ENCODE measurements at regions not wholly inside any gene's neighbourhood (a gene's known extent, or its start where the extent isn't known, plus 50 kb on each side); places are given as distances from the start of the nearest gene placed in this dataset.
"Not testable (repeated sequence)": the region's sequence is repeated elsewhere in the genome, so short reads cannot be mapped to it uniquely, and the experiment has no call there.

- H3K27me3 ChIP-seq (ENCODE audit: control insufficient read depth in 2 of 2, insufficient read depth in 2 of 2, low read length in 2 of 2); H3K27ac ChIP-seq (ENCODE audit: low read depth, low read length); H3K4me1 Mint-ChIP-seq; intact Hi-C loops (cut with micrococcal nuclease); H3K4me1 ChIP-seq (ENCODE audit: control insufficient read depth in 2 of 2, insufficient read depth in 2 of 2, low read length in 2 of 2); H3K36me3 ChIP-seq (ENCODE audit: control insufficient read depth in 2 of 3, insufficient read depth in 3 of 3, low read length in 3 of 3); H3K9me3 ChIP-seq (ENCODE audit: control insufficient read depth in 2 of 3, low read length in 3 of 3); H3K4me3 Mint-ChIP-seq; H3K27ac Mint-ChIP-seq; H3K36me3 Mint-ChIP-seq; H3K27me3 Mint-ChIP-seq; CTCF ChIA-PET; H3K4me3 ChIP-seq (ENCODE audit: low read length); DNase-seq; POLR2A ChIA-PET; ATAC-seq: not testable (repeated sequence)
- H3K9me3 Mint-ChIP-seq, result peaks cover 0 to 23% (median under 1%) of the 10 kb centered on the region in 11 donors
Measured at GRCh38 chr3:109877616-109878015, 540.3 kb upstream of the DPPA4 start.

GRCh38 chr3:109882144-109882543, 544.8 kb upstream of the DPPA4 start:
- no peak for DNase-seq
- Histone ChIP-seq H3K4me1 (ENCODE audit: control insufficient read depth in 2 of 2, insufficient read depth in 2 of 2, low read length in 2 of 2) (no peaks in the 10 kb centered on the region), H3K27me3 (ENCODE audit: control insufficient read depth in 2 of 2, insufficient read depth in 2 of 2, low read length in 2 of 2) (no peaks in the 10 kb centered on the region), H3K36me3 (ENCODE audit: control insufficient read depth in 2 of 3, insufficient read depth in 3 of 3, low read length in 3 of 3) (no peaks in the 10 kb centered on the region), H3K9me3 (ENCODE audit: control insufficient read depth in 2 of 3, low read length in 3 of 3) (no peaks in the 10 kb centered on the region), H3K27ac (ENCODE audit: low read depth, low read length) (no peak overlapping the region), H3K4me3 (ENCODE audit: low read length) (no peak overlapping the region)
- H3K27ac Mint-ChIP-seq, result no peak overlapping the region
- no peak for ATAC-seq
- H3K4me1 Mint-ChIP-seq, result no peaks in the 10 kb centered on the region
- H3K27me3 Mint-ChIP-seq, result no peaks in the 10 kb centered on the region
- ChIA-PET CTCF (no interaction called here), POLR2A (no interaction called here)
- H3K9me3 Mint-ChIP-seq, result peaks cover 0 to 17% (median 5%) of the 10 kb centered on the region in 11 donors
- intact Hi-C loops (cut with micrococcal nuclease), result no loop called here
- H3K36me3 Mint-ChIP-seq, result peaks cover 0 to 9% (median 0%) of the 10 kb centered on the region in 5 donors
- no peak overlapping the region for H3K4me3 Mint-ChIP-seq

- Histone ChIP-seq H3K4me3 (ENCODE audit: low read length) (no peak overlapping the region), H3K9me3 (ENCODE audit: control insufficient read depth in 2 of 3, low read length in 3 of 3) (no peaks in the 10 kb centered on the region), H3K27me3 (ENCODE audit: control insufficient read depth in 2 of 2, insufficient read depth in 2 of 2, low read length in 2 of 2) (no peaks in the 10 kb centered on the region), H3K36me3 (ENCODE audit: control insufficient read depth in 2 of 3, insufficient read depth in 3 of 3, low read length in 3 of 3) (no peaks in the 10 kb centered on the region), H3K4me1 (ENCODE audit: control insufficient read depth in 2 of 2, insufficient read depth in 2 of 2, low read length in 2 of 2) (no peaks in the 10 kb centered on the region), H3K27ac (ENCODE audit: low read depth, low read length) (no peak overlapping the region)
- Mint-ChIP-seq H3K4me1 (no peaks in the 10 kb centered on the region), H3K9me3 (peaks cover 0 to 10% (median 3%) of the 10 kb centered on the region in 11 donors), H3K4me3 (no peak overlapping the region), H3K36me3 (peaks cover 0 to 7% (median 0%) of the 10 kb centered on the region in 5 donors), H3K27ac (no peak overlapping the region), H3K27me3 (no peaks in the 10 kb centered on the region)
- ChIA-PET CTCF (no interaction called here), POLR2A (no interaction called here)
- DNase-seq (no peak), ATAC-seq (no peak)
- intact Hi-C loops (cut with micrococcal nuclease), result no loop called here
Measured at GRCh38 chr3:109887293-109887692, 549.9 kb upstream of the DPPA4 start.

- no peak overlapping the region for H3K4me3 ChIP-seq (ENCODE audit: low read length)
- no peaks in the 10 kb centered on the region for H3K4me1 Mint-ChIP-seq
- ChIA-PET POLR2A (interaction anchor here (1.0 kb wide), 1 partner anchor 33 kb away, joined by 3 read pairs; no protein-coding TSS in a partner anchor), CTCF (no interaction called here)
- peaks cover 0 to 12% (median 2%) of the 10 kb centered on the region in 11 donors for H3K9me3 Mint-ChIP-seq
- DNase-seq (no peak), ATAC-seq (no peak)
- no peak overlapping the region for H3K27ac ChIP-seq (ENCODE audit: low read depth, low read length)
- H3K9me3 ChIP-seq (ENCODE audit: control insufficient read depth in 2 of 3, low read length in 3 of 3), result no peaks in the 10 kb centered on the region
- H3K4me3 Mint-ChIP-seq, result no peak overlapping the region
- H3K36me3 ChIP-seq (ENCODE audit: control insufficient read depth in 2 of 3, insufficient read depth in 3 of 3, low read length in 3 of 3), result no peaks in the 10 kb centered on the region
- intact Hi-C loops (cut with micrococcal nuclease), result no loop called here
- H3K36me3 Mint-ChIP-seq, result peaks cover 0 to 7% (median 0%) of the 10 kb centered on the region in 5 donors
- H3K27me3 Mint-ChIP-seq, result no peaks in the 10 kb centered on the region
- H3K4me1 ChIP-seq (ENCODE audit: control insufficient read depth in 2 of 2, insufficient read depth in 2 of 2, low read length in 2 of 2), result no peaks in the 10 kb centered on the region
- H3K27me3 ChIP-seq (ENCODE audit: control insufficient read depth in 2 of 2, insufficient read depth in 2 of 2, low read length in 2 of 2), result no peaks in the 10 kb centered on the region
- no peak overlapping the region for H3K27ac Mint-ChIP-seq
Measured at GRCh38 chr3:109888026-109888425, 550.7 kb upstream of the DPPA4 start.

GRCh38 chr3:109897734-109898133, 560.4 kb upstream of the DPPA4 start:
- Mint-ChIP-seq H3K4me3 (no peak overlapping the region), H3K27ac (no peak overlapping the region), H3K27me3 (no peaks in the 10 kb centered on the region), H3K36me3 (no peaks in the 10 kb centered on the region), H3K9me3 (peaks cover 0 to 4% (median 0%) of the 10 kb centered on the region in 11 donors), H3K4me1 (peaks cover 6 to 24% (median 21%) of the 10 kb centered on the region in 7 donors)
- intact Hi-C loops (cut with micrococcal nuclease), result no loop called here
- ATAC-seq, result no peak
- H3K4me3 ChIP-seq (ENCODE audit: low read length), result no peak overlapping the region
- POLR2A ChIA-PET, result no interaction called here
- no peaks in the 10 kb centered on the region for H3K27me3 ChIP-seq (ENCODE audit: control insufficient read depth in 2 of 2, insufficient read depth in 2 of 2, low read length in 2 of 2)
- CTCF ChIA-PET, result no interaction called here
- no peak overlapping the region for H3K27ac ChIP-seq (ENCODE audit: low read depth, low read length)
- H3K36me3 ChIP-seq (ENCODE audit: control insufficient read depth in 2 of 3, insufficient read depth in 3 of 3, low read length in 3 of 3), result no peaks in the 10 kb centered on the region
- peaks cover 6 to 9% of the 10 kb centered on the region in 2 donors for H3K4me1 ChIP-seq (ENCODE audit: control insufficient read depth in 2 of 2, insufficient read depth in 2 of 2, low read length in 2 of 2)
- DNase-seq, result no peak
- no peaks in the 10 kb centered on the region for H3K9me3 ChIP-seq (ENCODE audit: control insufficient read depth in 2 of 3, low read length in 3 of 3)

- Histone ChIP-seq H3K9me3 (ENCODE audit: control insufficient read depth in 2 of 3, low read length in 3 of 3) (no peaks in the 10 kb centered on the region), H3K27me3 (ENCODE audit: control insufficient read depth in 2 of 2, insufficient read depth in 2 of 2, low read length in 2 of 2) (no peaks in the 10 kb centered on the region), H3K27ac (ENCODE audit: low read depth, low read length) (no peak overlapping the region), H3K4me1 (ENCODE audit: control insufficient read depth in 2 of 2, insufficient read depth in 2 of 2, low read length in 2 of 2) (peaks cover 6 to 9% of the 10 kb centered on the region in 2 donors), H3K4me3 (ENCODE audit: low read length) (no peak overlapping the region), H3K36me3 (ENCODE audit: control insufficient read depth in 2 of 3, insufficient read depth in 3 of 3, low read length in 3 of 3) (no peaks in the 10 kb centered on the region)
- ChIA-PET CTCF (no interaction called here), POLR2A (no interaction called here)
- intact Hi-C loops (cut with micrococcal nuclease), result no loop called here
- DNase-seq (no peak), ATAC-seq (no peak)
- peak overlapping the region in 4 of 9 donors; percentile 4 to 17 (median 11) for H3K27ac Mint-ChIP-seq
- peak overlapping the region in 5 of 10 donors; percentile 21 to 40 (median 28) for H3K4me3 Mint-ChIP-seq
- peaks cover 6 to 24% (median 21%) of the 10 kb centered on the region in 7 donors for H3K4me1 Mint-ChIP-seq
- no peaks in the 10 kb centered on the region for H3K36me3 Mint-ChIP-seq
- H3K27me3 Mint-ChIP-seq, result no peaks in the 10 kb centered on the region
- peaks cover 0 to 4% (median 0%) of the 10 kb centered on the region in 11 donors for H3K9me3 Mint-ChIP-seq
Measured at GRCh38 chr3:109899925-109900324, 562.6 kb upstream of the DPPA4 start.

GRCh38 chr3:109900783-109901182, 563.4 kb upstream of the DPPA4 start:
- ChIA-PET POLR2A (interaction anchor here (0.6 kb wide), 1 partner anchor 78 kb away, joined by 3 read pairs; no protein-coding TSS in a partner anchor), CTCF (no interaction called here)
- intact Hi-C loops (cut with micrococcal nuclease), result no loop called here
- Mint-ChIP-seq H3K27ac (peak overlapping the region in 5 of 9 donors; percentile 4 to 17 (median 15)), H3K4me3 (peak overlapping the region in 4 of 10 donors; percentile 10 to 40 (median 26)), H3K36me3 (no peaks in the 10 kb centered on the region), H3K4me1 (peaks cover 6 to 24% (median 21%) of the 10 kb centered on the region in 7 donors), H3K27me3 (no peaks in the 10 kb centered on the region), H3K9me3 (peaks cover 0 to 4% (median 0%) of the 10 kb centered on the region in 11 donors)
- H3K4me3 ChIP-seq (ENCODE audit: low read length), result no peak overlapping the region
- H3K4me1 ChIP-seq (ENCODE audit: control insufficient read depth in 2 of 2, insufficient read depth in 2 of 2, low read length in 2 of 2), result peaks cover 6 to 9% of the 10 kb centered on the region in 2 donors
- H3K9me3 ChIP-seq (ENCODE audit: control insufficient read depth in 2 of 3, low read length in 3 of 3), result no peaks in the 10 kb centered on the region
- DNase-seq (no peak), ATAC-seq (no peak)
- no peaks in the 10 kb centered on the region for H3K27me3 ChIP-seq (ENCODE audit: control insufficient read depth in 2 of 2, insufficient read depth in 2 of 2, low read length in 2 of 2)
- H3K36me3 ChIP-seq (ENCODE audit: control insufficient read depth in 2 of 3, insufficient read depth in 3 of 3, low read length in 3 of 3), result no peaks in the 10 kb centered on the region
- no peak overlapping the region for H3K27ac ChIP-seq (ENCODE audit: low read depth, low read length)

All from naive thymus-derived CD4-positive, alpha-beta T cell (primary cell).